ENCODE measurements at regions not wholly inside any gene's neighbourhood (a gene's known extent, or its start where the extent isn't known, plus 50 kb on each side); places are given as distances from the start of the nearest gene placed in this dataset.

GRCh38 chr6:84314377-84314898, 87.0 kb upstream of the CEP162 start:
- TF ChIP-seq USF1 (IDR thresholded peaks at IDR 0.05), result no peak
- no peak for TF ChIP-seq RAD21 (IDR thresholded peaks at IDR 0.05; ENCODE audit: low read depth)

- TF ChIP-seq EP300 (IDR thresholded peaks at IDR 0.05; ENCODE audit: borderline replicate concordance), result no peak
- TF ChIP-seq TAF1 (IDR thresholded peaks at IDR 0.05; ENCODE audit: low read depth), result no peak
- TF ChIP-seq REST (IDR thresholded peaks at IDR 0.05; ENCODE audit: low read depth), result no peak
These were observed 81.9 kb upstream of the CEP162 start for GRCh38 chr6:84309336-84309735.

- TF ChIP-seq EP300 (IDR thresholded peaks at IDR 0.05; ENCODE audit: borderline replicate concordance) (no peak), CREB1 (IDR thresholded peaks at IDR 0.05; ENCODE audit: low read depth) (no peak), NFIC (IDR thresholded peaks at IDR 0.05) (no peak), TCF12 (IDR thresholded peaks at IDR 0.05; ENCODE audit: low read depth) (no peak), USF1 (IDR thresholded peaks at IDR 0.05) (no peak), EGR1 (IDR thresholded peaks at IDR 0.05) (no peak), RAD21 (IDR thresholded peaks at IDR 0.05; ENCODE audit: low read depth) (no peak), REST (IDR thresholded peaks at IDR 0.05; ENCODE audit: low read depth) (no peak), TAF1 (IDR thresholded peaks at IDR 0.05; ENCODE audit: low read depth) (no peak), MAX (IDR thresholded peaks at IDR 0.05) (no peak), FOXM1 (IDR thresholded peaks at IDR 0.05; ENCODE audit: borderline replicate concordance, low read depth) (no peak), TEAD4 (IDR thresholded peaks at IDR 0.05) (no peak), CEBPB (IDR thresholded peaks at IDR 0.05) (no peak), YY1 (IDR thresholded peaks at IDR 0.05; ENCODE audit: low read depth) (no peak), ZBTB7A (IDR thresholded peaks at IDR 0.05; ENCODE audit: low read depth) (no peak)
These were observed 77.4 kb upstream of the CEP162 start for GRCh38 chr6:84304881-84305280.

GRCh38 chr6:84284428-84285049, 57.1 kb upstream of the CEP162 start:
- TF ChIP-seq RAD21 (IDR thresholded peaks at IDR 0.05; ENCODE audit: low read depth) (peak; percentile 48), CREB1 (IDR thresholded peaks at IDR 0.05; ENCODE audit: low read depth) (no peak)

- TF ChIP-seq NFIC (IDR thresholded peaks at IDR 0.05) (peak; percentile 27; the same call in 1 of the 2 replicates), REST (IDR thresholded peaks at IDR 0.05; ENCODE audit: low read depth) (no peak)
These were observed 55.1 kb upstream of the CEP162 start for GRCh38 chr6:84282550-84282949.

GRCh38 chr6:84280639-84281038, 53.2 kb upstream of the CEP162 start:
- TF ChIP-seq TEAD4 (IDR thresholded peaks at IDR 0.05) (no peak), RAD21 (IDR thresholded peaks at IDR 0.05; ENCODE audit: low read depth) (no peak), YY1 (IDR thresholded peaks at IDR 0.05; ENCODE audit: low read depth) (no peak)
